Osteoblast (primary cell): ENCODE measurements at regions not wholly inside any gene's neighbourhood (a gene's known extent, or its start where the extent isn't known, plus 50 kb on each side); places are given as distances from the start of the nearest gene placed in this dataset.

Source experiments
- DNase-seq: peaks from one replicate; pipeline ENCODE4 v3.0.0; 2011; ENCODE audit warnings: low spot score, mixed read lengths; ENCODE audit not compliant: insufficient read length; ENCODE audit errors: missing footprints
- H2AFZ ChIP-seq: 2 replicates; pipeline ENCODE4 v1.6.0; 2011; ENCODE audit warnings: mild to moderate bottlenecking, low read length
- H3K27ac ChIP-seq: 2 replicates; pipeline ENCODE4 v1.5.1; 2011; ENCODE audit warnings: mild to moderate bottlenecking, low read depth, low read length, moderate library complexity
- H3K27me3 ChIP-seq: 2 replicates; pipeline ENCODE4 v1.6.0; 2012; ENCODE audit warnings: mild to moderate bottlenecking, control low read depth, inconsistent platforms, low read length, moderate library complexity; ENCODE audit not compliant: insufficient read depth
- H3K36me3 ChIP-seq: 2 replicates; pipeline ENCODE4 v1.5.1; 2011; ENCODE audit warnings: mild to moderate bottlenecking, low read length, control low read depth, moderate library complexity; ENCODE audit not compliant: insufficient read depth
- H3K4me1 ChIP-seq: 2 replicates; pipeline ENCODE4 v1.5.1; 2011; ENCODE audit warnings: mild to moderate bottlenecking, low read length, control low read depth, moderate library complexity; ENCODE audit not compliant: insufficient read depth
- H3K4me2 ChIP-seq: 2 replicates; pipeline ENCODE4 v1.6.0; 2011; ENCODE audit warnings: mild to moderate bottlenecking, low read length; ENCODE audit not compliant: insufficient read depth
- H3K4me3 ChIP-seq: fragments of 200-600 bp; sonication (generic); 3 replicates; pipeline ENCODE4 v1.5.1; 2012; ENCODE audit warnings: mild to moderate bottlenecking, low read length, inconsistent platforms; ENCODE audit not compliant: insufficient read depth
- H3K79me2 ChIP-seq: 2 replicates; pipeline ENCODE4 v1.6.0; 2012; ENCODE audit warnings: mild to moderate bottlenecking, low read length, control low read depth, inconsistent platforms; ENCODE audit not compliant: insufficient read depth
- H3K9me3 ChIP-seq: 2 replicates; pipeline ENCODE4 v1.5.1; 2011; ENCODE audit warnings: low read depth, low read length, control low read depth
- H4K20me1 ChIP-seq: 2 replicates; pipeline ENCODE4 v1.6.0; 2012; ENCODE audit warnings: mild to moderate bottlenecking, low read length, control low read depth; ENCODE audit not compliant: insufficient read depth
- CTCF ChIP-seq: IDR thresholded peaks from 2 replicates; pipeline ENCODE4 v1.5.1; 2011; ENCODE audit warnings: mild to moderate bottlenecking, low read depth, low read length, moderate library complexity; ENCODE audit errors: extremely low read depth

DNA sequence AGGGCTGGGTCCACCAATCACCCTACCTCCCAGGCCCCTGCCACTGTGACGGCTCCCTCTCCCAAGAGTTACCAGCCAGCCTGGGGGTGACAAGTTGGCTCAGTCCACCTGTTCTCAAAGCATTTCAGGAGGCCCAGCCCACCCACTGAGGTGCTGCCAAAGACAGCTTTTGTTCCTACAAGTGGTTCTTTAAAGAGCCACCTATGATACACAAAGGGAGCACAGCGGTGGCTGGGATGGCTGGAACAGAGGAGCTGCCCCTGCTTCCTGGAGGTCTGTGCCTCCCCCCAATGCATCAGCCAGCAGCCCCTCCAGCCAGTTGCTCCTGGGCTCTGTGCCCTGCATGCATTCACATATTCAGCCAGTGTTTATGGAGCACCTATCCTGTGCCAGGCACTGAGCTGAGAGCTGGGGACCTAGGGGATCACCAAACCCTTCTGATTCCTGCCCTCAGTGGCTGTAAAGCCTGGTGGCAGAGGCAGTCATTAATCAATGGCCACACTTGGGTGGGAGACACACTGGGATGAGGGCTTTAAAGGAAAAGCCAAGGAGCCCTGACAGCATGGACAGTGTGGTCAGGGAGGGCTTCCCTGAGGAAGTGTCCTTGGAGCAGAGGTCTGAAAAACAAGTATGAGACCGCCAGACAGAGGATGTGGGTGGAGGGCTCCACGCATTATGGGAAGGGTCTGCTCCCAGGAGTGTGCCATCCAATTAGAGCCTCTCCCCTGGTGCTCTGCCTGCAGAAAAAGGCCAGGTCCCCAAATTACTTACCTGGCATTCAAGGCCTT, 107.1 kb upstream of the LINGO1 start:
- no peaks in the 10 kb centered on the region for H3K79me2 ChIP-seq
- H3K9me3 ChIP-seq = no peaks in the 10 kb centered on the region
- H2AFZ ChIP-seq = no peak overlapping the region
- DNase-seq = peak; percentile 47
- H3K27ac ChIP-seq = no peak overlapping the region
- no peaks in the 10 kb centered on the region for H3K36me3 ChIP-seq
- H3K4me3 ChIP-seq = no peak overlapping the region
- TF ChIP-seq CTCF = no peak
- H3K4me2 ChIP-seq = no peak overlapping the region
- H4K20me1 ChIP-seq = no peaks in the 10 kb centered on the region
- peaks cover 9% of the 10 kb centered on the region for H3K27me3 ChIP-seq
- no peaks in the 10 kb centered on the region for H3K4me1 ChIP-seq

GRCh38 chr15:77738441-77739302, 106.0 kb upstream of the LINGO1 start:
- Histone ChIP-seq H3K36me3 (no peaks in the 10 kb centered on the region), H3K27me3 (peaks cover 7% of the 10 kb centered on the region)
- no peak for TF ChIP-seq CTCF

DNA sequence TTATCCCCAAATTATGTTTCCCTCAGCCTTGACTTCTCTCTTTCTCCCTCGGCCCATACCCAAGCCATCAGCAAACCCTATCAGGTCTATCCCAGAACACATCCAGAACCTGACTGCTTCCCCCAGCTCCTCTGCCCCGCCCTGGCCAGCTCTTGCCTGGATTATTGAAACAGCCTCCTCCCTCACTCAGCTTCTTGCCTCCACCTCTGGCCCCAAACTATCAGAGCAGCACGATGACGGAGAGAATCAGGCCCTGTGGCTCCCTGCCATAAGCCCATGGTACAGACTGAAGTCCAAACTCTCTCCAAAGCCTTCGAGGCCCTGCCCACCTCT, 105.3 kb upstream of the LINGO1 start:
- Histone ChIP-seq H3K9me3 (no peaks in the 10 kb centered on the region), H3K4me3 (no peak overlapping the region), H3K4me1 (no peaks in the 10 kb centered on the region), H3K36me3 (no peaks in the 10 kb centered on the region), H3K4me2 (no peak overlapping the region), H4K20me1 (no peaks in the 10 kb centered on the region), H3K27me3 (peaks cover 7% of the 10 kb centered on the region), H3K27ac (no peak overlapping the region), H2AFZ (no peak overlapping the region), H3K79me2 (no peaks in the 10 kb centered on the region)
- peak; percentile 73 for DNase-seq
- no peak for TF ChIP-seq CTCF

More at GRCh38 chr15:77738441-77739302, 106.0 kb upstream of the LINGO1 start:
- Histone ChIP-seq H3K4me1 (no peaks in the 10 kb centered on the region), H3K79me2 (no peaks in the 10 kb centered on the region), H3K4me2 (no peak overlapping the region), H3K4me3 (no peak overlapping the region), H4K20me1 (no peaks in the 10 kb centered on the region), H2AFZ (no peak overlapping the region), H3K27ac (no peak overlapping the region), H3K9me3 (no peaks in the 10 kb centered on the region)
- DNase-seq = peak; percentile 58
